ENCODE measurements at regions not wholly inside any gene's neighbourhood (a gene's known extent, or its start where the extent isn't known, plus 50 kb on each side); places are given as distances from the start of the nearest gene placed in this dataset.

DNA sequence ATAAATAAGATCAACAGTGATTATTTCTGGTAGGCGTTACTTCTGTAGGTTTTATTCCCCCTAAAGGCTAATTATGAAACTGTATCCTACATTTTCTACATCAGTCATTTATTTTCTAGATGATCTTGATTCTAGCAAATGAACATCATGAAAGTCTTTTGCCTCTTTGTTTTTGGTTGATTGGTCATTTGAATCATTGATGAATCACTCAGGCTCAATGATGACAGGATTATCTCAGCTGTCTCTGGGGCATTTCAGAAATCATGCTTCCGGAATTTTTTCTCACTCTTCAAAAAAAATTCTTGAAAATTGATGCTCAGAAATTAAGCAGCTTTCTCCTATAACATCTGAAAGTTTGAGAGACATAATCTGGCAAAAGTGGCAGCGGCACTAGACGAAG lies 298.9 kb upstream of the TCF4 start:
- H3K36me3 ChIP-seq = no peaks in the 10 kb centered on the region
- H3K27me3 ChIP-seq (replicated peaks; ENCODE audit: insufficient read depth) = no peaks in the 10 kb centered on the region
- H3K27ac ChIP-seq = no peak overlapping the region
- DNase-seq (ENCODE audit: low spot score) = no peak
- H3K4me3 ChIP-seq = no peak overlapping the region
- intact Hi-C loops (cut with DNase I) = no loop called here
- no peaks in the 10 kb centered on the region for H3K9me3 ChIP-seq
- TF ChIP-seq POLR2AphosphoS5 (IDR thresholded peaks at IDR 0.05) (no peak), POLR2A (IDR thresholded peaks at IDR 0.05) (no peak)
- TF ChIP-seq, protein P1, sequence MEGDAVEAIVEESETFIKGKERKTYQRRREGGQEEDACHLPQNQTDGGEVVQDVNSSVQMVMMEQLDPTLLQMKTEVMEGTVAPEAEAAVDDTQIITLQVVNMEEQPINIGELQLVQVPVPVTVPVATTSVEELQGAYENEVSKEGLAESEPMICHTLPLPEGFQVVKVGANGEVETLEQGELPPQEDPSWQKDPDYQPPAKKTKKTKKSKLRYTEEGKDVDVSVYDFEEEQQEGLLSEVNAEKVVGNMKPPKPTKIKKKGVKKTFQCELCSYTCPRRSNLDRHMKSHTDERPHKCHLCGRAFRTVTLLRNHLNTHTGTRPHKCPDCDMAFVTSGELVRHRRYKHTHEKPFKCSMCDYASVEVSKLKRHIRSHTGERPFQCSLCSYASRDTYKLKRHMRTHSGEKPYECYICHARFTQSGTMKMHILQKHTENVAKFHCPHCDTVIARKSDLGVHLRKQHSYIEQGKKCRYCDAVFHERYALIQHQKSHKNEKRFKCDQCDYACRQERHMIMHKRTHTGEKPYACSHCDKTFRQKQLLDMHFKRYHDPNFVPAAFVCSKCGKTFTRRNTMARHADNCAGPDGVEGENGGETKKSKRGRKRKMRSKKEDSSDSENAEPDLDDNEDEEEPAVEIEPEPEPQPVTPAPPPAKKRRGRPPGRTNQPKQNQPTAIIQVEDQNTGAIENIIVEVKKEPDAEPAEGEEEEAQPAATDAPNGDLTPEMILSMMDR (IDR thresholded peaks at IDR 0.05) = no peak
- WGBS = 97% methylated on average over 4 of the region's 4 CpGs
- no peaks in the 10 kb centered on the region for H3K4me1 ChIP-seq (replicated peaks)

DNA sequence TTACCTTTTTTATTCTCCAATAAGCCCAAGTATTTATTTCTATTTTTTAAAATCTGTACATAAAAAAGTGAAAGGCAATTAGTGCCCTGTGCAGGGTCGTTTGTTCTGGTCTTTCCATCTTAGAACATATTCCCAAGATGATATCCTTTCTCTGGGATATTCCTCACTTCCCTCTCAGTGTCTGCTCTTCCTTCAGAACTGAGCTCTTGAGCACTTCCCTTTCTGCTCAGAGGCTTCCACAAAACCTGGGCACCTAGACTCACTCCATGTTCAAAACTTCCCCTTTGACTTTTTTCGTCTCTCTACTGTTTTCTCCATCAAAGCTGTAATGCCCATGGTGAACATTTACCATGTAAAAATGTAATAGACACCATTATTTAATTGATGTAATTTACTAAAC lies 296.5 kb upstream of the TCF4 start:
- H3K27ac ChIP-seq = no peak overlapping the region
- WGBS = 52% methylated on average over 2 of the region's 2 CpGs
- intact Hi-C loops (cut with DNase I) = no loop called here
- DNase-seq (ENCODE audit: low spot score) = no peak
- H3K4me1 ChIP-seq (replicated peaks) = no peaks in the 10 kb centered on the region
- H3K9me3 ChIP-seq = no peaks in the 10 kb centered on the region
- no peak overlapping the region for H3K4me3 ChIP-seq
- H3K36me3 ChIP-seq = no peaks in the 10 kb centered on the region
- H3K27me3 ChIP-seq (replicated peaks; ENCODE audit: insufficient read depth) = no peaks in the 10 kb centered on the region
- no peak for TF ChIP-seq POLR2A (IDR thresholded peaks at IDR 0.05)

DNA sequence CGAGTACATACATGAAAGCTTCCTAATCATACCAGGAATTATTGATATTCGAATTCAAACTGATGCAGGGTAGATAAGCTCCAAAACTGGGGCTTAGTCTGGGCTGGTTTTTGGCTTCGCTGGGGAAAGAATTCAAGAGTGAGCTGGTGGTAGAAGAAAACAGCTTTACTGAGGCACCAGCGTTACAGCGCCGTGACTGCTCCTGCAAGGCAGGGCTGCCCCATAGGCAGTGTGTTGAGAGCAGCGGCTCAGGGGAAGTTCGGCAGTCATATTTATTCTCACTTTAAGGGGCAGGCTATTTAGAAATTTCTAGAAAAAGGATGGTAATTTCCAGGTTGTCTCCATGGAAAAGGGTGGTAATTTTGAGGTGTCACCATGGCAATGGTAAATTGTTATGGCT lies 292.6 kb upstream of the TCF4 start:
- Histone ChIP-seq H3K27me3 (replicated peaks; ENCODE audit: insufficient read depth) (no peaks in the 10 kb centered on the region), H3K9me3 (no peaks in the 10 kb centered on the region), H3K4me3 (no peak overlapping the region), H3K4me1 (replicated peaks) (no peaks in the 10 kb centered on the region), H3K27ac (no peak overlapping the region), H3K36me3 (no peaks in the 10 kb centered on the region)
- intact Hi-C loops (cut with DNase I) = no loop called here
- TF ChIP-seq POLR2A (IDR thresholded peaks at IDR 0.05) = no peak
- WGBS = 94% methylated on average over 8 of the region's 8 CpGs
- no peak for DNase-seq (ENCODE audit: low spot score)

DNA sequence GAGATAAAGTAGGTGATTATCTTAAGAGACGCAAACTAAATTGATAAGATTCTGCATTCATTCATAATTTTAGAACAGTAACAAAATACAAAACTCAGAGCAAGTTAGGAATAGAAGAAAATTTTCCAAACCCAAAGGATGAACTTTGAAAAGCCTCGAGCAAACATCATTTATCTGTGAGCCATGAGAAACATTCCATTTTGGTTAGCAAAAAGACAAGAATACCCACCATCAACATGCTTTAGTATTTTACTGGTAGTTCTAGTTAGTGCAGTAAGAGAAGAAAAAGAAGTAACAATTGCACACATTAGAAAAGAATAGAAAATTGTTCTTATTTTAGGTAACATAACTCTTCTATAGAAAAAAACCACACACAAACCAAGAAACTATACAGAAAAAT lies 291.3 kb upstream of the TCF4 start:
- no peak for DNase-seq (ENCODE audit: low spot score)
- TF ChIP-seq, protein P1 (IDR thresholded peaks at IDR 0.05) = no peak
- TF ChIP-seq POLR2AphosphoS5 (IDR thresholded peaks at IDR 0.05) (no peak), POLR2A (IDR thresholded peaks at IDR 0.05) (no peak)
- H3K4me1 ChIP-seq (replicated peaks) = no peaks in the 10 kb centered on the region
- no peak overlapping the region for H3K27ac ChIP-seq
- H3K4me3 ChIP-seq = no peak overlapping the region
- WGBS = 81% methylated on average over 2 of the region's 2 CpGs
- H3K27me3 ChIP-seq (replicated peaks; ENCODE audit: insufficient read depth) = no peaks in the 10 kb centered on the region
- H3K36me3 ChIP-seq = no peaks in the 10 kb centered on the region
- intact Hi-C loops (cut with DNase I) = no loop called here
- H3K9me3 ChIP-seq = no peaks in the 10 kb centered on the region

DNA sequence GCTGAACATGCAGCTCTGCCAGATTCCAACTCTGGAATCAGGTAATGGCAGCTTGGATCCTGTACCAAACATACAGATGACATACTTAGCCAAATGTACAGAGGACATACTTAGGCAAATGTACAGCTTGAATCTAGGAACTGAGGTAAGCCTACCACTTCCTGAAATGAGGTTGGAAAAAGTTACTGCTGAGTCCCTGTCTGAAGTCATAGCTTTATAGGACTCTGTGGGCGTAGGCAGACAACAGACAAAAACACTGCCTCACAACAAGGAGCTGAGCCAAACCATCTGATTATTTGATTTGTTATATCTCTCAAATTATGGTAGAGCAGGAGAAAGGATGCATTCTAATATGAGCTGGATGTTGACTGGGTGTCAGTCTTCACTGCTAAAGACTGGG lies 290.2 kb upstream of the TCF4 start:
- intact Hi-C loops (cut with DNase I) = no loop called here
- WGBS = 92% methylated on average over 1 of the region's 1 CpG

DNA sequence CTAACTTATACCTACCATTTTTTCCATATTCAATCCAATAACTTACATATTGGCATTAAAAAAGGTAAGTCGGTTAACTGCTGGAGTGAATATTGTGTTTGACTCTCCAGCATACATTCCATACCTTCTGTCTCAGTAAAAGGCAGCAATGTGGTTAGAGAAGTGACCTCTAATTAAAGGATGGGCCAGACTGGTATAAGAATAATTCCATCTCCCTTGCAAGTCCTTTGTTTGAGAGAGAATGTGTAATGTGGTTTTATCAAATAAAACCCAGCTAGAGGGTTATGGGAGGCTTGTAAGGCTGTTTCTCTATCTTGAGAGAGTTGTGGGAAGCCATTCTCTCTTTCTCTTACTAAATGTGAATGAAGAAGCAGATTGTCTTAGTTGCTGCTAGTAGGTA lies 289.3 kb upstream of the TCF4 start:
- TF ChIP-seq, protein P1 (IDR thresholded peaks at IDR 0.05) = no peak
- TF ChIP-seq POLR2AphosphoS5 (IDR thresholded peaks at IDR 0.05) (no peak), POLR2A (IDR thresholded peaks at IDR 0.05) (no peak)
- 88% methylated on average over 1 of the region's 1 CpG for WGBS
- Histone ChIP-seq H3K4me1 (replicated peaks) (no peaks in the 10 kb centered on the region), H3K36me3 (no peaks in the 10 kb centered on the region), H3K27me3 (replicated peaks; ENCODE audit: insufficient read depth) (no peaks in the 10 kb centered on the region), H3K4me3 (no peak overlapping the region), H3K9me3 (no peaks in the 10 kb centered on the region), H3K27ac (no peak overlapping the region)
- intact Hi-C loops (cut with DNase I) = no loop called here
- no peak for DNase-seq (ENCODE audit: low spot score)

More for the DNA sequence above, 290.2 kb upstream of the TCF4 start:
- no peaks in the 10 kb centered on the region for H3K9me3 ChIP-seq
- H3K4me1 ChIP-seq (replicated peaks) = no peaks in the 10 kb centered on the region
- H3K36me3 ChIP-seq = no peaks in the 10 kb centered on the region
- TF ChIP-seq POLR2A (IDR thresholded peaks at IDR 0.05) (no peak), POLR2AphosphoS5 (IDR thresholded peaks at IDR 0.05) (no peak)
- TF ChIP-seq, protein P1 (IDR thresholded peaks at IDR 0.05) = no peak
- DNase-seq (ENCODE audit: low spot score) = no peak
- H3K4me3 ChIP-seq = no peak overlapping the region
- H3K27me3 ChIP-seq (replicated peaks; ENCODE audit: insufficient read depth) = no peaks in the 10 kb centered on the region
- no peak overlapping the region for H3K27ac ChIP-seq

Measured in prostate gland (tissue), 2 donors.